Stimulated activated CD8-positive, alpha-beta memory T cell treated with anti-CD3 and anti-CD28 coated beads, Interleukin-4, amount 100 ng/mL, for 24 hours (primary cell): ENCODE measurements at regions not wholly inside any gene's neighbourhood (a gene's known extent, or its start where the extent isn't known, plus 50 kb on each side); places are given as distances from the start of the nearest gene placed in this dataset.

Experiments
- DNase-seq: peaks from one replicate; pipeline ENCODE4 v3.0.0-alpha.2; 2020; ENCODE audit warnings: low read depth

DNA sequence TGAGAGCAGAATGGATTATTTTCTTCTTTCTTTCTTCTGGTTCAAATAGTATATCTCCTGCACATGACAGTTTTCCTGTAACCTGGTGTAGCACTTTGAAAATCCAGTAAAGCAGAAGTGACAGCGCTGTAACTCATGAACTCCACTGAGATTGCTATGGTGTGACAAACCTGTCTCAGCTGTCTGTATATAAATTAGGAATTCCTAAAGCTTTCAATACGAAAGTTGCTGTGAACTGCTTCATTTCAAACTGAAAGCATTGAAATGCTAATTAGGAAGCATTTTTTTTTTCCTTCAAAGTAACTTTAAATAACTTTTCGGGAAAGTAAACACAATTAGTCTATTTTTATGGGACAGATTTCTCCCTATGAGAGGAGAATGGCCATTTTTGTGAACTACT is 646.9 kb upstream of the ZP4 start:
- no peak for DNase-seq

DNA sequence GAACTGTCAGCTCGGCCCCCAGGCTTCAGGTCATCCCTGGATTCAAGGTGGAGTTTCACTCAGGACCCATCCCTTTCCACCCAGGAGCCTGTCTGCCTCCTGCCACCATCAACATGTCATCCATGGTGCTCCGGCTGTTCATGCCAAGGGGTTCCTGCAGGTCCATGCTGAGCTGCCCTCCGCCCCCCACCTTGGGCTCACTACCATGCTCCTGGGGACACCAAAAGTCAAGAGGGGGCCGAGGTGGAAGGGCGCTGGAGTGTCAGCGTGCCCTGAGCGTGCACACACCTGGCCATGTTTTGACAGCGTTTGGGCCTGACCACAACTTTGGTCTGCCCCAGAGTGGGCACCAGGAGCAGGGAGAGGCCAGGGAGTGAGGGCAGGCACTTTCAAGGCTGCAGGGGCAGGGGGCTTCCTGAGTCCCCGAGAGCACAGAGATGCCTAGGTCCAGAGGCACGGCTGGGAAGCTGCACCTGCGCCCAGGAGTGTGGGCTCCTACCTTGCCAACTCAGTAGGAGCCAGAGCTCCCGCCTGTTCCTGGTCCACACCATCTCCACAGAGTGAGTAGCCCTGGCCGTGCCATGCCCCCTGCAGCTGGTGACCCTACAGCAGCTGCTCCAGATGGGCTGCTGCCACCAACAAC is 639.6 kb upstream of the ZP4 start:
- DNase-seq, result no peak

DNA sequence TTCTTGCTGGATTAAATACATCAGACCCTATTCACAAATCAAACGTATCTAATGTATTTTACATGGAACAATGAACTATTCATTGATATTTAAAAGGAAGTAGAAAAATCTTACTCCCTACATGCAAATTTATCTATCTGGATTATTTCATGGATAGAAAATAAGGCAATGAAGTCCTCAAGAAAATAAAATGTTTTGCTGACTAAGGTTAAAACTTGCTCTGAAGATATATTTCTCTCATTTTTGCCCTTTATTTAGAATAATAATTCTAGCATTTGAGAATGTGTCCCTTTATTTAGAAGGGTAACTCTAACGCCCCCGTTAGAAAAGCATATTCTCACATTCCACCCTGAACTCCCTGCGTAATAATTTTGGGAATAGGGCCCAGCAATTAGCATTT is 627.0 kb upstream of the ZP4 start:
- DNase-seq, result no peak

DNA sequence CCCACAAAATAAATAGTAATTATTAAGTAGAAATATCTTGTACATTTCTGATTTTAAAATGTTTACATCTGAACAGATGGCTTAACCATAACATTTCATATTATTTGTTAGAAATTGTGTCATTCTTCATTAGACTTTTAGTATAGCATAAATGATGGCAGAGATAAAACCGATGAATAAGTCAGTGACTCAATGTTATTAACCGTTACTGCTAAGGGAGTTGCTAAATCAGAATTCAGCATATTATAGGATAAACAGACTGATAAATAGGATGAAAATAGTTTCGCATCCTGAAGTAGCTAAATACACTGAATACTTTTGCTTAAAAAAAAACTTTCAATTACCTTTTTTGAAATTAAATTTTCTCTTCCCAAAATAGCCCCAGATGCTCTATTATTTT is 610.6 kb upstream of the ZP4 start:
- DNase-seq, result no peak

DNA sequence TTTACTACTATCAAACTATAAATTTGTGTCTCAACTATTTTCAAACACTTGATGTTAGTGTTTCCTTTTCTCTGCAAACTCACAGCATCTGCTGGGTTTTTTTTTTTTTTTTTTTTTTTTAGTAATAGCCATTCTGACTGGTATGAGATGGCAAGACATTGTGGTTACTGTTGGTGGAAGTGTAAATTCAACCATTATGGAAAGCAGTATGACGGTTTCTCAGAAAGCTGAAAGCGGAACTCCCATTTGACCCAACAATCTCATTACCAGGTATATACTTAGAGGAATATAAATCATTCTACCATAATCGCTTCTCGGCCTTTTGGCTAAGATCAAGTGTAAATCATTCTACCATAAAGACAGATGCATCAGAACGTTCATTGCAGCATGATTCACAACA is 608.3 kb upstream of the ZP4 start:
- no peak for DNase-seq

DNA sequence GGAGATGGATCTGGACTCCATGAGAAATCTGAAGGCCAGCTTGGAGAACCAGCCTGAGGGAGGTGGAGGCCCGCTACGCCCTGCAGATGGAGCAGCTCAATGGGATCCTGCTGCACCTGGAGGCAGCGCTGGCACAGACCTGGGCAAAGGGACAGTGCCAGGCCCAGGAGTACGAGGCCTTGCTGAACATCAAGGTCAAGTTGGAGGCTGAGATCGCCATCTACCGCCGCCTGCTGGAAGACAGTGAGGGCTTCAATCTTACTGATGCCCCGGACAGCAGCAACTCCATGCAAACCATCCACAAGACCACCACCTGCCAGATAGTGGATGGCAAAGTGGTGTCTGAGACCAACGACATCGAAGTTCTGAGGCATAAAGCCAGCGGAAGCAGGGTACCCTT is 601.5 kb upstream of the ZP4 start:
- DNase-seq, result no peak

DNA sequence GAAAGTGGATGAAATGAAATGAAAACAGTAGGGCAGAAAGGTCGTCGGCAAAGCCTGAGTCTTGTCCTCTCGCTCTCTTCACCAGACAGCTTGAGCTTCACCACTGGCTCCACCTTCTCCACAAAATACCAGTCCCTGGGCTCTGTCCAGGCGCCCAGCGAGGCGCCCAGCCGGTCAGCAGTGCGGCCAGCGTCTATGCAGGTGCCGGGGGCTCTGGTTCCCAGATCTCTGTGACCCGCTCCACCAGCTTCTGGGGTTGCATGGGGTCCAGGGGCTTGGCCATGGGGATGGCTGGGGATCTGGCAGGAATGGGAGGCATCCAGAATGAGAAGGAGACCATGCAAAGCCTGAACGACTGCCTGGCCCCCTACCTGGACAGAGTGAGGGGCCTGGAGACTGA is 600.5 kb upstream of the ZP4 start:
- DNase-seq, result no peak

DNA sequence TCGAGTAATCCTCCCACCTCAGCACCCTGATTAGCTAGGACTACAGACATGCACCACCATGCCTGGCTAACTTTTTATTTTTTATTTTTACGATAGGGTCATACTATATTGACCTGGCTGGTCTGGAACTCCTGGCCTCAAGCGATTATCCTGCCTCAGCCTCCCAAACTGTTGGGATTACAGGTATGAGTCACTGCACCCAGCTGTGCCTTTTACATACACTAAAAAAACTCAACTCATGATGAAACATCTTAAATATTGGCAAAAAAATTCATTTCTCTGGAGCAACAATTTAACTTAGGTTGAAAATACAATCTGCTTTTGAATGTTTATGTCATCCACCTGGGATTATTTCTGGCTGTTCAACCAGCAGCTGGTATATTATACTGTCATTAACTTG is 598.3 kb upstream of the ZP4 start:
- no peak for DNase-seq

DNA sequence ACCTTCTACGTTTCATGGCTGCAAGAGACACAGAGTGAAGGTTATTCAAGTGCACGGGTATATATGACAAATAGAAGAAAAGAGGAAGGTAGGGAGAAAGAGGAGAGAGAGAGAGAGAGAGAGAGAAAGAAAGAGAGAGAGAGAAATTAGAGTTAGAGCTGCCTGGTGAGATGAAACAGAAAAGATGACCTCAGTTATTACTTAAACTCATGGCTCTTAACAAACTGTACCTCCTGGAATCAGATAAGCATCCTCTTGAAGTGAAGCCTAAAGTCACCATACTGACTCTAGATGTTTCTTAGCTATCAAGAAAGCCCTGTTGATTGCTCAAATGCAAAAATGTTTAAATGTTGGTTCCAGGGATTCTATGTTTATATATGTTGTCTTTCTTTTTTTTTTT is 597.7 kb upstream of the ZP4 start:
- DNase-seq, result no peak

DNA sequence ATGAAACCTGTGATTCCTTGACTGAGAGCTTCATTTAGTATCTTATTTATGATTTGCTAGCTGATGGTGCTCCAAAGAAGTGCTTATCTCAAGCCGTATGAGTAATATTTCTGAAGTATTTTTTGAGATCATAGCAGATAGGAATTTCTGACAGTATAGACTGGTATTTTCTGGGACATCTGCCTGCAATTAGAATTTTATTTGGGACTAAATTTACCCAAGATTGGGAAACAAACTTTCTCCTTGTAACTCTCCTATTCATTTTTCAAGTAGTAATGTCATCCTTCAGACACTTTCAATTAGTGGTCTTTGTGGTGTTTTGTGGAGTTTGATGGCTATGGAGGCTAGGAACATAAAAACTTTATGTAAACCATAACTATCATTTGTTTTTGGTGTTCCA is 597.2 kb upstream of the ZP4 start:
- no peak for DNase-seq

DNA sequence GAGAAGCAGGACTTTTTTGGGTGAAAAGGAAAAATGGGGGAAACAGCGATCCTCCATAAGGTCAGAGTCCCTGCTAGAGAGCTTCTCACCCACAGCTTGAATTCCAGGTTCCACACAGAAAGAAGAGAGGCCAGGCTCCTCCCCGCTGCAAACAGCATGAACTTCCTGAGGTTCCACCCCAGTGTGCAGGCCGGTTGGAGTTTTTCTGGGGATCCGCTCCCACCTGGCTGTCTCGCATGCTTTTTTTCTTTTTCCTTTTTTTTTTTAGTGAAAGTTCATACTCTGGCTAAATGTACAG is 595.1 kb upstream of the ZP4 start:
- no peak for DNase-seq

DNA sequence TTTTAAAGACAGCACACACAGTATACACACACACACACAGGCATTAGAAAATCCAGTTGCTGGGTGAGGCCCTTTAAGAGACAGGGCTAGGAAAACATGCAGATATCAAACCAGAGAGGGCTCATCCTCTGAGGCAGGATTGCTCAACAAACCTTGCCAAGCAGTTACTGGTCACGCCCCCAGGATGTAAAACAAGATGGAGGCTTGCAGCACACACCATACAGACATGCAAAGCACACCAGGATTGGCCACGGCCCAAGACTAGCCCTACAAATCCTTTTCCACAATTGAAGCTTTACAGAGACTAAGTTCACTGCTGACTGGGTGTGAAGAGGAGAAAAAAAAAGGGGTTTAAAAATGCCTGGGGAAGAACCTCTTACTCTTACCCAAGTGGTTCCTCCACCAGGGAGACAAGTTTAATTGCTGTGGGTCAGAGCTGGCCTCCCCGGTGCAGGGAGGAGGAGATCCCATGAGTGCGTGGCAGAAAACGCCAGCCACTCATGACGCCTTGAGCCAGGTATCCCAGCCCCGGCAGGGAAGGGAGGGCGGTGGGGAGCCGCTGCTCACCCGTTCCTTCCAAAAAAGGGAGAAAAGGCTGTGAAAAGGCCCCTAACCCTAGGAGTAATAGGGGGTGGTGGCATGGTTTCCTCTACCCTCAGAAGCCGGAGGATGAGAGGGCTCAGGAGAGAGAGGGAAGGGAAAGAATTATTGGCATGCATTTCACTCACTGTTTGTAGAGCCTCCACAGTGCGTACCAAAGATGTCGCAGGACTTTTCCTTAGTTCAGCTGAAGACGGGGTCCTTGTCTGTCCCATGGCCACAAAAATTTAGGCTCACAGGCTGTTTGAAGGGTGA is 594.6 kb upstream of the ZP4 start:
- DNase-seq, result no peak

DNA sequence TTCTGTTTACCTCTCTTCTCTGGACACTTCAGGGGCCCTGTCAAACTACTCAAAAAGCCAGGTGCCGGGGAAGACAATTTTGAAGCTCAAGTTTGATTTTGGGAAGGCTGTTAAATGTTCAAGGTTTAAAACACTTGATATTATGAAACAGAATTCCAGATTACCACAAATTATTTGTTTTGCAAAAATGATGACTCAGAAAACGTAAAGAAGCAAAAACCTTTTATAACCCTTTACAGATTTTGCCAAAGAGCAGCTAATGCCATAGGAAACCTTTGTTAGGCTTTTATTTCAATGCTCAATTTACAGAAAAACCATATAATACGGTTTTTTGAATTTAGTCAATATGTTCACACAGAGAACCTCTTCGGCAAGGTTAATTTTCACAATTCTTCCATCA is 593.4 kb upstream of the ZP4 start:
- DNase-seq, result no peak

DNA sequence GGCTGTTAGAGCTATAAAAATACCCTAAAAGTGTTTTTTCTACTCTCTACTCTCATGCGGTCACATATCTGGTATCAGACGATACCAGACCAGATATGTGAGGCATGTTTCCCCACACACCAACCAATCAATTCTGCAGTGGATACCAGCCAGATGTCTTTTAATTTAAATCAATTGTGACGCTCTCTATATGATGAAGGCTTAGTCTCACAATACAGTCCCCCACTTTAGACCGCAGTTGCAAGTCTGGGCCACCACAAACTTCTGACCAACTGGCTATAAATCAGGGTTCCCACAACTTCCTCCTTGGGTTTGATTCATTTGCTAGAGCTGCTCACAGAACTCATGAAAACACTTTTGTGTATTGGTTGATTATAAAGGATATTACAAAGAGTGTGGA is 586.1 kb upstream of the ZP4 start:
- no peak for DNase-seq

DNA sequence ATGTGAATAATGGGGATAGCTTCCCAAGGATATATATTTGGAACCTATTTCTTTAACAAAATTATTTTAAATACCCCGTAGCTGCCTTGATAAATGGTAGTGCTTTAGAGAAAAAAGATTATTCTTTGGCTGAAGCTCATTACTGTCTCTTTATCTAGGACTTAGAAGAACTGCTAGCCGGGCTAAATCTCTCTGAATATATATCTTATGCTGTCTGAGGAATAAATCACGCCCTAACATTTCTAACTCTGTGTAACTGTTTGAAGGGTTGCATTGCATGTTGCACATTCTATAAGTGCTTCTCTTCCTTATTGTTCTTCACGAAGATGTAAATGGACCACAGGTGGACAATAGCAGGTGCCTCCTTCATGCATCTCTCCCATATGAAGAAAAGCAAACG is 585.0 kb upstream of the ZP4 start:
- no peak for DNase-seq

DNA sequence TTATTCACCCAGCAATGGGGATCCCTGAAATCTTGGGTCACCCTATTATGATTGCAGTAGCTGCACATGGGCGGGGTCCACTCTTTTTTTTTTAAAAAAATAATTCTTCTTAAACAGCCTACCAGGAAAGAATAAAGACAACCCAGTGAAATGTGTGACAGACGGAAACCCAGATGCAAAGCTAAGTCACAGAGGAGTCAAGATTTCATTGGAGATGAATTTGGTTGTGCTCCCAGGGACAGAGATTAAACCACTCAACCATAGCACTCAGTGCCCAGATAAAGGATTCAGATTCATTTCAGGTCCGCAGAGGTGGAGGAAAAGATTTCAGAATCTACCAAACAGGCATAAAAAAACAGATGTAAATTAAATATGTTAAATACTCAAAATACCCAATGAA is 583.5 kb upstream of the ZP4 start:
- no peak for DNase-seq

DNA sequence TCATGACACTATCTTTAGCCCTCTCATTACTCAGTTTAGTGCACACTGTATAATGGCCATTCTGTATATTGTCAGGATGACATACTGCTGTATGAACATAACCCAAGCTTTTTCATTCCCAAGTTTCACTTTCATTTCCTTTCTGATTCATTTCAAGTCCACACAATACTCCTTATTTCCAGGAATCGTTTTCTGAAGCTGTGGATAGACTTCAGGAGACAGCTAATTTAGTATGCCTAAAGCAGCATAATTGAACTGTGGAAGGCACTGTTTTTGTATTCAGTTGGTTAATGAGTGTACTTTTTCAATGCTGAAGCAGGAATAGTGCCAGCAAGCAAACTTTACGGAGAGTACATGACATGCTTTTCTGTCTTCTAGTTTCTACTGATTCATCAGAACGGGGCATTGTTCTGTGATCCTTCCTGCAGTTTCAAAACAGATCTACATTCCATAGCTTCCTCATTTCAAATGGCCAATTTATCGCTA is 578.5 kb upstream of the ZP4 start:
- DNase-seq, result no peak

DNA sequence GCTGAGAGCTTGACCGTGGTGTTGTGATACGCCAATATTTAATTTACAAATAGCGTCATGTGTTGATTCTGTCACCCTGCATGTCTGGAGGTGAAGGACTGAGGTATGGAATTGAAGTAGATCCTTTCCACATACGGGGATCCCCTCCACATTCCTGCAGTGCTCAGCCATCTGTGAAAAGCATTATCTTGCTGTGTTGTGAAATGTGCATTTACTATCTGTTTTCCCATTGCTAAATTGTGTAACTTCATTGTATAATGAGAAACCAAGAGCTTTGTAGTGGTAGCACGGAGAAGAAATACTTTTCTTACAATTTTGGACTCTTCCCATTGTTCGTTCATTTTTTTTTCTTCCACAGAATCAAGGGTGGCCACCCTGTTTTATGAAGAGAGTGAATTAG is 577.3 kb upstream of the ZP4 start:
- DNase-seq, result no peak

DNA sequence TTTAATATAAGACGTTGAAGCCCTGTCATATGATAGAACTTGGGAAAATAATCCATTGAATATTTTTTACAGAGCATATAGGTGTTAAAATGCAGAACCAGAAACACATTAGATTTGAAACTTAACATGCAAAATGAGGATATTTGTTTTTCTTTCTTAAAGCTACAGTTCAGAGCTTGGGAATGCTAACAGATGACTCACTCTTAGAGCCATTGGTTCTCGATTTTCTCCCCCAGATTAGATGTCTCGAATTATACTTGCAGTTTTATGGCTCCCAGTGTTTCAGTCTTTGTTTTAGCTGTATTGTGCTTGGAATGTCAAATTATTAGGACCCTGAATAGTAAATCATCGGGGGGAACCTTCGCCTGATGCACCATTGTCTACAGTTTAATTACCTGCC is 575.7 kb upstream of the ZP4 start:
- DNase-seq, result no peak

DNA sequence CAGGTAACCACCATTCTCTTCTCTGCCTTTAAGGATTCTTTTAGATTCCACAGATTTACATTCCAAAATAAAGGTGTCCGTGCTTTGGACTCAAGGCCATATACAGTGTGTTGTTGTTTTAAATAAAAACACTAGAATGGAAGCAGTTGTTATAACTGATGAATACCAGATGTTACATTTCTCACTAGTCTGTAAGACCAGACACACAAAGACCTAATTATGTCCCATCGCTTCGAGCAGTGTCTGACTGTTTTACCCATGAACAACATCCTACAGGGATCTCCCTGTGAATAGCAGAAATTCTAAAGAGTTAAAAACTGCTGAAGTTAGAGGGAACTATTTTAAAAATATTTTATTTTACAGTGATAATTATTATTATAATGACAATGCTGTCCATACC is 574.7 kb upstream of the ZP4 start:
- no peak for DNase-seq

DNA sequence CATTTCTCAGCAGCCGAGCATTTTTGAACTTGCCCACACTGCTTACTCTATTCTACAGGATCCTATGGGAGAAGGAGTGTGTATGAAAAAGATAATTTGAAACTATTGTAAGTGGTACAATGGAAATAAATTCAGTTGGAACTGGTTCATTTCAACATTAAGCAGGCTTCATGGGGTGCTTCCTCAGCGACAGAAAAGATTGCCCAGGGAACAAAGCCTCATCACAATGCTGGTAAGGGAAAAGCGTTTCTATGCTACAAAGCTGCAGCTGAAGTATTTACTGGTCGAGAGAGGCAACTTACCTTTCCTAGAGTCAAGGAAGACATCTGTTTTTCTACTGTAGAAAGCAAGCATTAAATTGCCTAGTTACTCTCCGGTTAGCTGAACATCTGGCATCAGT is 568.2 kb upstream of the ZP4 start:
- no peak for DNase-seq

DNA sequence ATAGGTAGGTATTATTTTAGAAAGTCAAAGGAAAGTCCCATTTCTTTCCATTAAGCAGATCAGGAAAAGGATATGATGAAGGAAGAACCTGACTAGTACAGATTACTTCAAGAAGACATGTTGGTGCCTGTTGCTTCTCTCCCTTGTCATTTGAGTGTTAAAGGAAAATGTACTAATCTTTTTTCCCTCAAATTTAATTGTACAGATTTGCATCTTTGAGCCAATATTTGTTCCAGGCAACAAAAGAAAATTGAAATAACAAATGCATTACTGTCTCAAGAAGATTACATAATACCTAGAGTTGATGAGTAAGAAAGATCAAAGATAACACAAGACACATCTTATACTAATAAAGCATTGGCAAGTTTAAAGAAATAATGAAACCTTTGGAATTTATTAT is 566.9 kb upstream of the ZP4 start:
- no peak for DNase-seq

DNA sequence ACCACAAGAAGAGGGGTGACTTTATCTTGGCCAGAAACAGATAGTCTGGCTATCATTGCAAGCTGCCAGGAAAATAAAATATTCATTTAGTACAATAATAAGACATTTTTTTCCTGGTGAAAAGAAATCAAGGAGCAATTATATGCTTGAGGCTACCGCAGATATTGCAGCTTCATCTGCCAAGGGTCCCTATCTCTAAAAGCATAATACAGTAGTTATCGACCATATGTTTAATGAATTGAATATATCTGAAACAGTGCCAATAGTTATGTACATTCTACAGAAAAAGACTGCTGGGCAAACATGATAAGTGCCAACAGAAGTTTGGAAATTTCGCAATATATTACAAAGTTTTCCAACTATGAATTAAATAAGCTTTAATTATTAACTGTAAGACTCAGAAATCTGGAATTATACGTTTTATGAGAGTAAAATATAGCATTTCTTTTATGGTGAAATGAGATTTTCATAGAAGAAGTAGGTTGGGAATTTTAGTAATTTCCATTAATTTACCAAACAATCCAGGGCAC is 561.1 kb upstream of the ZP4 start:
- DNase-seq, result no peak

DNA sequence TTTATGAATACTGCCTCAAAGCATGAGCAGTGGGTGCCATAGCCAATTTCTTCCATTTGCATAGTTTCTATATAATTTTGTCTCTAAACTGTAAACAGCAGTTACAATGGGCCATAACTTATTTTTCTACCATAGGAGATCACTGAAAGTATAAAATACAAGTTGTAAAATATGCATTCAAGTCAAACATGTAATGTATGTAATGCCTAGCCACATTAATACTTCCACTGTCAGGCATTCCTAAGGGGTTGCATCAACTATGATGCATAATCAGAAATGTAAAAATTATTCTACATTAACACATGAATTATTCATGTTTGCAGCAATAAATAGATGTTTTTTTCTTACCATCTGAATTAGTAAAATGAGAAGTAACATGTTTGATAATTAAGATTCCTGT is 560.3 kb upstream of the ZP4 start:
- no peak for DNase-seq
